ENCODE measurements at regions not wholly inside any gene's neighbourhood (a gene's known extent, or its start where the extent isn't known, plus 50 kb on each side); places are given as distances from the start of the nearest gene placed in this dataset.

- DNase-seq (ENCODE audit: low spot score): no peak
- Mint-ChIP-seq H3K4me1 (ENCODE audit: low read depth) (no peaks in the 10 kb centered on the region), H3K27ac (no peak overlapping the region), H3K4me3 (no peak overlapping the region), H3K27me3 (ENCODE audit: insufficient read depth) (no peaks in the 10 kb centered on the region), H3K9me3 (peaks cover 32% of the 10 kb centered on the region), H3K36me3 (ENCODE audit: low read depth) (no peaks in the 10 kb centered on the region)
- intact Hi-C loops (cut with micrococcal nuclease): no loop called here
Measured at GRCh38 chr16:6836766-6837165, 495.9 kb upstream of the RBFOX1 start.

GRCh38 chr16:6835941-6836340, 496.7 kb upstream of the RBFOX1 start:
- no peak for DNase-seq (ENCODE audit: low spot score)
- intact Hi-C loops (cut with micrococcal nuclease): no loop called here
- Mint-ChIP-seq H3K4me1 (ENCODE audit: low read depth) (no peaks in the 10 kb centered on the region), H3K4me3 (no peak overlapping the region), H3K27ac (no peak overlapping the region), H3K27me3 (ENCODE audit: insufficient read depth) (no peaks in the 10 kb centered on the region), H3K9me3 (peaks cover 33% of the 10 kb centered on the region), H3K36me3 (ENCODE audit: low read depth) (no peaks in the 10 kb centered on the region)

GRCh38 chr16:6835516-6835915, 497.1 kb upstream of the RBFOX1 start:
- DNase-seq (ENCODE audit: low spot score): no peak
- intact Hi-C loops (cut with micrococcal nuclease): no loop called here
- no peaks in the 10 kb centered on the region for H3K4me1 Mint-ChIP-seq (ENCODE audit: low read depth)
- peaks cover 37% of the 10 kb centered on the region for H3K9me3 Mint-ChIP-seq
- H3K4me3 Mint-ChIP-seq: no peak overlapping the region
- no peak overlapping the region for H3K27ac Mint-ChIP-seq
- no peaks in the 10 kb centered on the region for H3K27me3 Mint-ChIP-seq (ENCODE audit: insufficient read depth)
- no peaks in the 10 kb centered on the region for H3K36me3 Mint-ChIP-seq (ENCODE audit: low read depth)

GRCh38 chr16:6828690-6829089, 504.0 kb upstream of the RBFOX1 start:
- H3K27ac Mint-ChIP-seq: no peak overlapping the region
- intact Hi-C loops (cut with micrococcal nuclease): no loop called here
- peaks cover 41% of the 10 kb centered on the region for H3K9me3 Mint-ChIP-seq
- H3K36me3 Mint-ChIP-seq (ENCODE audit: low read depth): no peaks in the 10 kb centered on the region
- H3K27me3 Mint-ChIP-seq (ENCODE audit: insufficient read depth): no peaks in the 10 kb centered on the region
- H3K4me1 Mint-ChIP-seq (ENCODE audit: low read depth): no peaks in the 10 kb centered on the region
- H3K4me3 Mint-ChIP-seq: no peak overlapping the region
- DNase-seq (ENCODE audit: low spot score): no peak

- no peak overlapping the region for H3K27ac Mint-ChIP-seq
- no peaks in the 10 kb centered on the region for H3K36me3 Mint-ChIP-seq (ENCODE audit: low read depth)
- intact Hi-C loops (cut with micrococcal nuclease): no loop called here
- no peak for DNase-seq (ENCODE audit: low spot score)
- H3K4me1 Mint-ChIP-seq (ENCODE audit: low read depth): no peaks in the 10 kb centered on the region
- H3K9me3 Mint-ChIP-seq: peaks cover 40% of the 10 kb centered on the region
- H3K27me3 Mint-ChIP-seq (ENCODE audit: insufficient read depth): no peaks in the 10 kb centered on the region
- H3K4me3 Mint-ChIP-seq: no peak overlapping the region
Measured at GRCh38 chr16:6827931-6828330, 504.7 kb upstream of the RBFOX1 start.

- no peaks in the 10 kb centered on the region for H3K27me3 Mint-ChIP-seq (ENCODE audit: insufficient read depth)
- intact Hi-C loops (cut with micrococcal nuclease): no loop called here
- no peak for DNase-seq (ENCODE audit: low spot score)
- H3K4me1 Mint-ChIP-seq (ENCODE audit: low read depth): no peaks in the 10 kb centered on the region
- H3K36me3 Mint-ChIP-seq (ENCODE audit: low read depth): no peaks in the 10 kb centered on the region
- H3K27ac Mint-ChIP-seq: no peak overlapping the region
- H3K4me3 Mint-ChIP-seq: no peak overlapping the region
- peaks cover 45% of the 10 kb centered on the region for H3K9me3 Mint-ChIP-seq
Measured at GRCh38 chr16:6827267-6827666, 505.4 kb upstream of the RBFOX1 start.

- Mint-ChIP-seq H3K4me1 (ENCODE audit: low read depth) (no peaks in the 10 kb centered on the region), H3K9me3 (peaks cover 43% of the 10 kb centered on the region), H3K27ac (no peak overlapping the region), H3K4me3 (no peak overlapping the region), H3K27me3 (ENCODE audit: insufficient read depth) (no peaks in the 10 kb centered on the region), H3K36me3 (ENCODE audit: low read depth) (no peaks in the 10 kb centered on the region)
- no peak for DNase-seq (ENCODE audit: low spot score)
- intact Hi-C loops (cut with micrococcal nuclease): no loop called here
Measured at GRCh38 chr16:6822041-6822440, 510.6 kb upstream of the RBFOX1 start.

GRCh38 chr16:6804461-6804860, 528.2 kb upstream of the RBFOX1 start:
- no peak overlapping the region for H3K27ac Mint-ChIP-seq
- H3K27me3 Mint-ChIP-seq (ENCODE audit: insufficient read depth): no peaks in the 10 kb centered on the region
- no peak overlapping the region for H3K4me3 Mint-ChIP-seq
- no peak for DNase-seq (ENCODE audit: low spot score)
- no peaks in the 10 kb centered on the region for H3K36me3 Mint-ChIP-seq (ENCODE audit: low read depth)
- H3K4me1 Mint-ChIP-seq (ENCODE audit: low read depth): no peaks in the 10 kb centered on the region
- intact Hi-C loops (cut with micrococcal nuclease): no loop called here
- H3K9me3 Mint-ChIP-seq: peaks cover 26% of the 10 kb centered on the region

GRCh38 chr16:6803176-6803575, 529.5 kb upstream of the RBFOX1 start:
- Mint-ChIP-seq H3K36me3 (ENCODE audit: low read depth) (no peaks in the 10 kb centered on the region), H3K4me1 (ENCODE audit: low read depth) (no peaks in the 10 kb centered on the region), H3K4me3 (no peak overlapping the region), H3K27ac (no peak overlapping the region), H3K27me3 (ENCODE audit: insufficient read depth) (no peaks in the 10 kb centered on the region), H3K9me3 (peaks cover 27% of the 10 kb centered on the region)
- intact Hi-C loops (cut with micrococcal nuclease): no loop called here
- no peak for DNase-seq (ENCODE audit: low spot score)

GRCh38 chr16:6797223-6797622, 535.4 kb upstream of the RBFOX1 start:
- Mint-ChIP-seq H3K36me3 (ENCODE audit: low read depth) (no peaks in the 10 kb centered on the region), H3K4me3 (no peak overlapping the region), H3K27ac (no peak overlapping the region), H3K9me3 (peaks cover 50% of the 10 kb centered on the region), H3K27me3 (ENCODE audit: insufficient read depth) (no peaks in the 10 kb centered on the region), H3K4me1 (ENCODE audit: low read depth) (no peaks in the 10 kb centered on the region)
- intact Hi-C loops (cut with micrococcal nuclease): no loop called here
- DNase-seq (ENCODE audit: low spot score): no peak

GRCh38 chr16:6777624-6778023, 555.0 kb upstream of the RBFOX1 start:
- Mint-ChIP-seq H3K9me3 (peaks cover 12% of the 10 kb centered on the region), H3K36me3 (ENCODE audit: low read depth) (no peaks in the 10 kb centered on the region), H3K27ac (no peak overlapping the region), H3K4me1 (ENCODE audit: low read depth) (no peaks in the 10 kb centered on the region), H3K4me3 (no peak overlapping the region), H3K27me3 (ENCODE audit: insufficient read depth) (no peaks in the 10 kb centered on the region)
- intact Hi-C loops (cut with micrococcal nuclease): no loop called here
- no peak for DNase-seq (ENCODE audit: low spot score)

GRCh38 chr16:6775712-6776111, 556.9 kb upstream of the RBFOX1 start:
- H3K9me3 Mint-ChIP-seq: peaks cover 6% of the 10 kb centered on the region
- H3K4me1 Mint-ChIP-seq (ENCODE audit: low read depth): no peaks in the 10 kb centered on the region
- no peaks in the 10 kb centered on the region for H3K27me3 Mint-ChIP-seq (ENCODE audit: insufficient read depth)
- intact Hi-C loops (cut with micrococcal nuclease): no loop called here
- no peak overlapping the region for H3K4me3 Mint-ChIP-seq
- H3K36me3 Mint-ChIP-seq (ENCODE audit: low read depth): no peaks in the 10 kb centered on the region
- no peak overlapping the region for H3K27ac Mint-ChIP-seq
- DNase-seq (ENCODE audit: low spot score): no peak

GRCh38 chr16:6771956-6772355, 560.7 kb upstream of the RBFOX1 start:
- H3K4me1 Mint-ChIP-seq (ENCODE audit: low read depth): no peaks in the 10 kb centered on the region
- intact Hi-C loops (cut with micrococcal nuclease): no loop called here

GRCh38 chr16:6753553-6753952, 579.1 kb upstream of the RBFOX1 start:
- H3K27ac Mint-ChIP-seq: no peak overlapping the region
- DNase-seq (ENCODE audit: low spot score): no peak
- H3K27me3 Mint-ChIP-seq (ENCODE audit: insufficient read depth): no peaks in the 10 kb centered on the region
- no peaks in the 10 kb centered on the region for H3K36me3 Mint-ChIP-seq (ENCODE audit: low read depth)
- H3K9me3 Mint-ChIP-seq: peaks cover 21% of the 10 kb centered on the region
- intact Hi-C loops (cut with micrococcal nuclease): no loop called here
- no peak overlapping the region for H3K4me3 Mint-ChIP-seq
- H3K4me1 Mint-ChIP-seq (ENCODE audit: low read depth): no peaks in the 10 kb centered on the region

More at GRCh38 chr16:6771956-6772355, 560.7 kb upstream of the RBFOX1 start:
- no peak overlapping the region for H3K27ac Mint-ChIP-seq
- no peak for DNase-seq (ENCODE audit: low spot score)
- H3K4me3 Mint-ChIP-seq: no peak overlapping the region
- no peaks in the 10 kb centered on the region for H3K27me3 Mint-ChIP-seq (ENCODE audit: insufficient read depth)
- H3K36me3 Mint-ChIP-seq (ENCODE audit: low read depth): no peaks in the 10 kb centered on the region
- peaks cover 3% of the 10 kb centered on the region for H3K9me3 Mint-ChIP-seq
